MM.1S (cell line): ENCODE measurements at regions not wholly inside any gene's neighbourhood (a gene's known extent, or its start where the extent isn't known, plus 50 kb on each side); places are given as distances from the start of the nearest gene placed in this dataset.
A peak's percentile ranks its signal among the peaks of the same experiment; 100 is the strongest.

Experiments used
- DNase-seq: peaks from one replicate; pipeline ENCODE4 v3.0.0-alpha.2; 2015
- H2AFZ ChIP-seq: fragments of 300-600 bp; sonication (generic); 2 replicates; pipeline ENCODE4 v1.6.0; 2016; ENCODE audit warnings: antibody characterized with exemption, low read length
- H3F3A ChIP-seq: fragments of 300-600 bp; sonication (generic); 2 replicates; pipeline ENCODE4 v1.6.1; 2016; ENCODE audit warnings: mild to moderate bottlenecking, antibody characterized with exemption, low read length, moderate library complexity, mixed read lengths; ENCODE audit not compliant: insufficient read depth
- H3K27ac ChIP-seq: fragments of 300-600 bp; sonication (generic); 2 replicates; pipeline ENCODE4 v1.5.1; 2016; ENCODE audit warnings: mild to moderate bottlenecking, low read length
- H3K27me3 ChIP-seq: fragments of 300-600 bp; sonication (generic); replicated peaks from 2 replicates; pipeline ENCODE4 v1.6.0; 2016; ENCODE audit warnings: low read length; ENCODE audit not compliant: insufficient read depth
- H3K36me3 ChIP-seq: fragments of 300-600 bp; sonication (generic); replicated peaks from 2 replicates; pipeline ENCODE4 v1.6.1; 2016; ENCODE audit warnings: mild to moderate bottlenecking, low read length, mixed read lengths; ENCODE audit not compliant: insufficient read depth
- H3K4me1 ChIP-seq: fragments of 300-600 bp; sonication (generic); 2 replicates; pipeline ENCODE4 v1.6.1; 2016; ENCODE audit warnings: low read length, mixed read lengths
- H3K4me2 ChIP-seq: fragments of 300-600 bp; sonication (generic); 2 replicates; pipeline ENCODE4 v1.6.0; 2016; ENCODE audit warnings: low read depth, low read length
- H3K4me3 ChIP-seq: fragments of 300-600 bp; sonication (generic); 2 replicates; pipeline ENCODE4 v1.5.1; 2016; ENCODE audit warnings: low read length, mixed read lengths
- H3K79me2 ChIP-seq: fragments of 300-600 bp; sonication (generic); 2 replicates; pipeline ENCODE4 v1.6.1; 2016; ENCODE audit warnings: mixed run types, low read length, mixed read lengths
- H3K9ac ChIP-seq: fragments of 300-600 bp; sonication (generic); 2 replicates; pipeline ENCODE4 v1.6.1; 2016; ENCODE audit warnings: low read length, mixed read lengths
- H3K9me2 ChIP-seq: fragments of 300-600 bp; sonication (generic); replicated peaks from 2 replicates; pipeline ENCODE4 v1.6.1; 2016; ENCODE audit warnings: mild to moderate bottlenecking, low read length, mixed read lengths; ENCODE audit not compliant: insufficient read depth
- H3K9me3 ChIP-seq: fragments of 300-600 bp; sonication (generic); replicated peaks from 2 replicates; pipeline ENCODE4 v1.6.1; 2016; ENCODE audit warnings: mild to moderate bottlenecking, low read length, mixed read lengths; ENCODE audit not compliant: insufficient read depth
- H4K20me1 ChIP-seq: fragments of 300-600 bp; sonication (generic); 2 replicates; pipeline ENCODE4 v1.6.1; 2016; ENCODE audit warnings: mild to moderate bottlenecking, low read length, moderate library complexity, mixed read lengths; ENCODE audit not compliant: insufficient read depth
- CTCF ChIP-seq: fragments of 300-600 bp; sonication (generic); IDR thresholded peaks from 2 replicates; pipeline ENCODE4 v1.5.1; 2016; ENCODE audit warnings: antibody characterized with exemption, low read length, mixed read lengths
- EZH2 ChIP-seq: fragments of 300-600 bp; sonication (generic); optimal IDR thresholded peaks from 2 replicates; pipeline ENCODE3; 2017; ENCODE audit warnings: low read depth, mild to moderate bottlenecking, antibody characterized with exemption, low read length, mixed read lengths
- EZH2phosphoT487 ChIP-seq: fragments of 300-600 bp; sonication (generic); IDR thresholded peaks from 2 replicates; pipeline ENCODE4 v1.6.1; 2018; ENCODE audit warnings: antibody characterized with exemption, low read length

GRCh38 chr6:100230115-100230952 lies 234.4 kb downstream of the SIM1 start:
- Histone ChIP-seq H3K9ac (no peak overlapping the region), H3K27ac (no peak overlapping the region), H3K4me3 (no peak overlapping the region), H3K27me3 (no peaks in the 10 kb centered on the region), H3K4me2 (no peak overlapping the region), H3K36me3 (no peaks in the 10 kb centered on the region), H2AFZ (no peak overlapping the region), H3K4me1 (0 out of 2 replicates have a peak, but pooled peaks cover 6% of the 10 kb centered on the region), H3F3A (no peaks in the 10 kb centered on the region), H3K79me2 (no peaks in the 10 kb centered on the region), H4K20me1 (no peaks in the 10 kb centered on the region), H3K9me2 (no peaks in the 10 kb centered on the region), H3K9me3 (no peaks in the 10 kb centered on the region)
- TF ChIP-seq EZH2phosphoT487 (no peak), EZH2 (no peak), CTCF (no peak)
- no peak for DNase-seq

GRCh38 chr6:100229512-100229911 lies 235.2 kb downstream of the SIM1 start:
- no peak overlapping the region for H3K27ac ChIP-seq
- peak overlapping the region; percentile 86 for H2AFZ ChIP-seq
- H3K79me2 ChIP-seq = no peaks in the 10 kb centered on the region

GRCh38 chr6:100228834-100229441 lies 234.9 kb upstream of the MCHR2 start:
- no peak for TF ChIP-seq EZH2phosphoT487
- TF ChIP-seq CTCF = peak; percentile 29; the same call in 1 of the 2 replicates
- H3K9ac ChIP-seq = peak overlapping the region; percentile 57; the same call in 1 of the 2 replicates
- peak overlapping the region; percentile 86 for H2AFZ ChIP-seq
- no peaks in the 10 kb centered on the region for H3K9me3 ChIP-seq
- H3F3A ChIP-seq = no peaks in the 10 kb centered on the region
- H3K79me2 ChIP-seq = no peaks in the 10 kb centered on the region
- H3K4me1 ChIP-seq = 0 out of 2 replicates have a peak, but pooled peaks cover 6% of the 10 kb centered on the region
- no peaks in the 10 kb centered on the region for H3K27me3 ChIP-seq
- H3K4me2 ChIP-seq = peak overlapping the region; percentile 89
- H3K27ac ChIP-seq = no peak overlapping the region
- no peaks in the 10 kb centered on the region for H3K36me3 ChIP-seq
- peak overlapping the region; percentile 59 for H3K4me3 ChIP-seq
- DNase-seq = peak; percentile 86
- no peaks in the 10 kb centered on the region for H4K20me1 ChIP-seq
- no peaks in the 10 kb centered on the region for H3K9me2 ChIP-seq

More at GRCh38 chr6:100229512-100229911, 235.2 kb downstream of the SIM1 start:
- Histone ChIP-seq H3K9ac (peak overlapping the region; percentile 57; the same call in 1 of the 2 replicates), H3K4me2 (peak overlapping the region; percentile 89), H3K36me3 (no peaks in the 10 kb centered on the region), H3K9me3 (no peaks in the 10 kb centered on the region), H3F3A (no peaks in the 10 kb centered on the region), H3K27me3 (no peaks in the 10 kb centered on the region), H3K9me2 (no peaks in the 10 kb centered on the region), H3K4me1 (0 out of 2 replicates have a peak, but pooled peaks cover 6% of the 10 kb centered on the region), H3K4me3 (peak overlapping the region; percentile 57), H4K20me1 (no peaks in the 10 kb centered on the region)
- no peak for DNase-seq
- TF ChIP-seq CTCF (no peak), EZH2phosphoT487 (no peak), EZH2 (no peak)
